GM12874 (cell line): ENCODE measurements at regions not wholly inside any gene's neighbourhood (a gene's known extent, or its start where the extent isn't known, plus 50 kb on each side); places are given as distances from the start of the nearest gene placed in this dataset.

Source experiments
- TF ChIP-seq, protein P1 (sequence below): IDR thresholded peaks from 2 replicates; pipeline ENCODE4 v1.5.1; 2011; ENCODE audit warnings: low read depth, mild to moderate bottlenecking, control low read depth, low read length, moderate library complexity; ENCODE audit not compliant: insufficient read depth

DNA sequence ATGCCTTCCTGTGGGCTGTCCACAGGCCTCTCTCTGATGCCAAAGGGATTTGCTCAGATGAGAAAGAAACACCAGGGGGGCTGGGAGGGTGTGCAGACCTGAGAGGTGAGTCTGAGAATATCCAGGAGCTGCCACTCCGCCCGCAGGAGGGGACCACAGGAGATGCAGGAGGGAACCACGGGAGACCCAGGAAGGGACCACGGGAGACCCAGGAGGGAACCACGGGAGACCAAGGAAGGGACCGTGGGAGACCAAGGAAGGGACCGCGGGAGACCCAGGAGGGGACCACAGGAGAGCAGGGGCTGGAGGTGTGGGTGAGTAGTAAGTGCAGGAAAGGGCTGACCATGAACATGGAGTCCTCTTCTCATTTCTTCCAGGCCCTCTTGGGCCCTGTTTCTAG, 74.6 kb upstream of the SFSWAP start:
- TF ChIP-seq, protein P1, sequence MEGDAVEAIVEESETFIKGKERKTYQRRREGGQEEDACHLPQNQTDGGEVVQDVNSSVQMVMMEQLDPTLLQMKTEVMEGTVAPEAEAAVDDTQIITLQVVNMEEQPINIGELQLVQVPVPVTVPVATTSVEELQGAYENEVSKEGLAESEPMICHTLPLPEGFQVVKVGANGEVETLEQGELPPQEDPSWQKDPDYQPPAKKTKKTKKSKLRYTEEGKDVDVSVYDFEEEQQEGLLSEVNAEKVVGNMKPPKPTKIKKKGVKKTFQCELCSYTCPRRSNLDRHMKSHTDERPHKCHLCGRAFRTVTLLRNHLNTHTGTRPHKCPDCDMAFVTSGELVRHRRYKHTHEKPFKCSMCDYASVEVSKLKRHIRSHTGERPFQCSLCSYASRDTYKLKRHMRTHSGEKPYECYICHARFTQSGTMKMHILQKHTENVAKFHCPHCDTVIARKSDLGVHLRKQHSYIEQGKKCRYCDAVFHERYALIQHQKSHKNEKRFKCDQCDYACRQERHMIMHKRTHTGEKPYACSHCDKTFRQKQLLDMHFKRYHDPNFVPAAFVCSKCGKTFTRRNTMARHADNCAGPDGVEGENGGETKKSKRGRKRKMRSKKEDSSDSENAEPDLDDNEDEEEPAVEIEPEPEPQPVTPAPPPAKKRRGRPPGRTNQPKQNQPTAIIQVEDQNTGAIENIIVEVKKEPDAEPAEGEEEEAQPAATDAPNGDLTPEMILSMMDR: no peak

DNA sequence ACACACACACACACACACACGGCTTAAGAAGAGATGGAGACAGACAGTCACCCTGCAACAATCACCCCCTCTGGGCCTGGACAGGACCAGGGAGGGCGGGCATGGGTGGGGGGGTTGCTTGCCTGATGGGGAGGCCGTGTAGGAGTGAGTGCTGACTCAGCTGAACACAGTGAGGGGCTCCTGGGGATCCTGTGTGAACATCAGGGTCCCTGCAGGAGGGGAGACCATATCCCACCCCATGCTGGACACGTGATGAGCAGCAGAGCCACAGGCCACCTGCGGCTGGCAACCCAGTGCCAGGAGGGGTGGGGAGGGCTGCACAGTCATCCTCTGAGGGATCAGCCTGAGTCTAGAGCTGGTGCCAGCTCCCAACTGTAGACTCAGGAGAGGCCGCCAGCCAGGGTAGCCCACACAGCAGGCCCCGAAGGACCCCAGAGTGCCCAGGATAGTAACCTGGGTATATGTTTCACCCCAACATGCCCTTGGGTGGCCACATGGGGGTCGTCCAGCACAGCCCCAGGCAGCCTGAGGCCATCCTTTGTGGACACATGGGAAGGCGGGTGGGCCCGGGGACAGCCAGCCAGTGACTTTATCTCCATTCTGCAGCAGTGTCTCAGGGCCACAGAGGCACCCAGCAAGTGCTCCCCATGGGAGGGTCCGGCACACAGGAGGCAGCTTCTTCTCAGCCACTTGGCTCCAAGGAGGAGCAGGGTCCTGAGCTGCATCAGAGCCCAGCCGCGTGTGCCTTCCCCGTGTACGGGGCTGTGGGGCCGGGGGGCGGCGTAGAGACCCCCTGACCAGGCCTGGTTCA, 73.7 kb upstream of the SFSWAP start:
- TF ChIP-seq, protein P1: no peak

DNA sequence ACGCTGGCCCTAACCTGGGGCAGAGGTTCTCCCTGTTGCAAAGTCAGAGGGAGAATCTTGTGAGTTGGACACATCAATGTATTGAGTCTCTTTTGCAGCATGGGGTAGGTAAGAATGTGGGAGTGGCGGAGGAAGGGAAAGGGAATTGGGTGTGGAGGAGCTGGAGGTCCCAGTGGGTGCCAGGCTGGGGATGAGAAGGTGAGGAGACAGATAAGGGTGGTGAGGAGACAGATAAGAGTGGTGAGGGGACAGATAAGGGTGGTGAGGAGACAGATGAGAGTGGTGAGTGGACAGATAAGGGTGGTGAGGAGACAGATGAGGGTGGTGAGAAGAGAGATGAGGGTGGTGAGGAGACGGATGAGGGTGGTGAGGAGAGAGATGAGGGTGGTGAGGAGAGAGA, 72.9 kb upstream of the SFSWAP start:
- TF ChIP-seq, protein P1: no peak

DNA sequence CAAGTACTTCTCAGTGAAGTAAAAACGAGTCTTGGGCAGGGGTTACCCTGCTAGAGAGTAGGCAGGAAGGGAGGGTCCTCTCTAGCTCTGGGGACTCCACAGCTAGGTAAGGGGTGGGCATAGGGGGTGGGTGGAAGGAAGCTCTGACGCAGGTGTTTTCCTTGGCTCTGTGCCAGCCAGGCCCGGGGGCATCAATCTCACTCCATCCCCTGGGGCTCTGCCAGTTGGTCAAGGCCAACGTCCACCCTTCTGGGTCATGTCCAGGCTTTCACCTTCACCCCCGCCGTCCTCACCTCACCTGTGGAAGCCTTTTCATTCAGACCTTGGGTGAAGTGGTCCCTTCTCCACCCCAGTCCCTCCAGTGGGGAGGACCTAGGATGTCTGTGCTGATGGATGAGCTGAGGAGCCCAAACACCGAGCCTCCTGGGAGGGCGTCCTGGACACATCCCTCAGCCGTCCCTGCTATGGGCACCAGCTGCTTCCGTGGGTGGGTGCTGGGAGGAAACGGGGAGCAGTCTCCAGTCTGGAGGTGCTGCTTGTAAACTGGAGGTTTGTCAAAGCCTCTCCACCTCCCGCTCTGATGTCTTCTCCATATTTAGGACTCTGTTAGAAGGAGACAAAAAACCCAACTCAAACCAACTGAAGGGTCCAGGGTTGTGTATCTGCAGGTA, 71.5 kb upstream of the SFSWAP start:
- TF ChIP-seq, protein P1: no peak

DNA sequence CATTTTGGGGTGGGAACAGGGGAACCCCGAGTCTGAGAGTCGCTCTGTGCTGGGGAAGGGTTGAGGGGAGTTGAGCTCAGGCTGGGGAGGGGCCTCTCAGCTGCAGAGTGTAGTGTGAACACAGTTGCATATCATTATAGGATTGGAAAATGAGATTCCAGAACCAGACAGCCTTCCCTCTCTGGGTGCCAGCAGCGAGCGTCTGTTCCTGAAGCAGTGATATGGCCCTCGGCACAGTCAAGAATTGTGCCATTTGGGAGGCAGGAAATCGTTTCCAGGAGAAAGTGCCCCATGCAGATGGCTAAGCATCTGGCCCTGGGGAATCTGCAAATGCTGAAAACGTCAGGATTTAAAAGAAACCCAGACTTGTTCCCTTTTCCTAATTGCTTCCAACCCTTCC, 70.4 kb upstream of the SFSWAP start:
- TF ChIP-seq, protein P1: no peak

DNA sequence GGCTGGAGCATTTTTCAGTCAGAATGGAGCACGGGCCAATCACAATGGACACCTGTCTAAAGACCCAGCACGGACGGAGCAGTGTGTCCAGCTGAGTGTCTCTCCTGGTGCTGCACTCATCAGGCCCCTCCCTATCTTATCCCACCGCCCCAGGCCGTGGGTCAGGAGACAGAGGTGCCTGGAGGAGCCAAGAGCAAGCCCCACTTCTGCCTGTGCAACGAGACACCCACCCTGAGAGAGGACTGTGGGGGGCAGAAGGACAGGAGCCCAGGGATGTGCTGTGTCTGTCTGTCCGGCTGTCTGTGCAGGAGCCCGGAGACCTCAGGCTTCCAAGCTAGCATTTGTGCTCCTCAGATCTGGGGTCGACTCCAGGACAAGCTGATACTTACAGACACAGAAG, 69.6 kb upstream of the SFSWAP start:
- TF ChIP-seq, protein P1: no peak

DNA sequence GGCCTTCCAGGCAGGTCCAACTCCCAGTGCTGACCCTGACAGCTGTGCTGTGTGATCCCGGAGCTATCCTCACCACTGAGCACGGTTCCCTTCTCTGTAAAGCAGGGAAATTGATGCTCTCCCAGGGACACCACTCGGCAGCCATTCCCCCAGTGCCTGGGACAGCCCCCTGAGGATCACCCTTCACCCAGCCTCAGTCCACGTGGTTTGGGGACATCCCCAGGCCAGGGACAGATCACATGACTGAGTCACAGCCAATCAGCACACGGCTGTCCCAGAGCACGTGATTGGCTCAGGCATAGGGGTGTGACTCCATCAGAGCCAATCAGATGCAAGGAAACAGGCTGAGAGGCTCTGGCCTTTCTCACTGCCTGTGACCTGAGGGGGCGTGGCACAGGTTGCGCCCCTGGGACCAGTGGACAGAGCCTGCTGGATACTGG, 68.8 kb upstream of the SFSWAP start:
- TF ChIP-seq, protein P1: no peak
